ENCODE measurements at regions not wholly inside any gene's neighbourhood (a gene's known extent, or its start where the extent isn't known, plus 50 kb on each side); places are given as distances from the start of the nearest gene placed in this dataset.

DNA sequence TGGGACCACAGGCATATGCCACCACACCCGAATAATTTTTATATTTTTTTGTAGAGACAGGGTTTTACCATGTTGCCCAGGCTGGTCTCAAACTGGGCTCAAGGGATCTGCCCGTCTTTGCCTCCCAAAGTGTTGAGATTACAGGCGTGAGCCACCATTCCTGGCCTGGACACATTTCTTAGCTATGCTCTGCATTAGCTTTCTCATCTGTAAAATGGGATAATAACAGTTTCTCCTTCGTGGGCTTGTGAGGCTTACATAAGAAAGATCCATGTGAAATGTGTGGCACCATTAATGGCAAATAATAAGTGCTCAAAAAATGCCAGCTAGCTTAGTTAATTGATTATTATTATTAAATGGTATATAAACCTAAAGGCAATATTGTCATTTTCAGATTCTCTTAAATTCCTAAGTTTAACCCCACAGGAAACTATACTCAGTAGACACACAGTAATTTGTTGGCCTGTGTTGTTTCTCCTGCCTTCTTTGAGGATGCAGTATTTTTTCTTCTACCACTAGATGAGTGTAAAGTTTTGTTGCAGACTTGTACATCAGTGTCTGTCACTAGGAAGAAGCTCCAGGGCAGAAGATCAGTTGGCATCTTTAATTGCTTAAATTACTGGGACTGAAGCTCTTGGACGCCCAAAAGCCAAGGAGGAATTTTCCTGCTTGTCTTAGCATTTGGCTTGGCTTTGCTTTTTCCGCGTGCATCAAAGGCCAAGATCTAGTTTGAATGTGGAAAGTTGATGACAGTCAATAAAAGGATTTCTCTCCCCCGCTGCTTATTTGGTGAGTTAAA lies 162.3 kb upstream of the ZNF217 start:
- no peak overlapping the region for H3K27ac ChIP-seq
- POLR2A ChIA-PET (ENCODE audit: low non-redundant PET), result no interaction called here
- CTCF ChIA-PET, result interaction anchor here (1.7 kb wide), 1 partner anchor 14 kb away, joined by 3 read pairs; no protein-coding TSS in a partner anchor
- no peak for DNase-seq (ENCODE audit: low spot score)
- TF ChIP-seq, protein P1, sequence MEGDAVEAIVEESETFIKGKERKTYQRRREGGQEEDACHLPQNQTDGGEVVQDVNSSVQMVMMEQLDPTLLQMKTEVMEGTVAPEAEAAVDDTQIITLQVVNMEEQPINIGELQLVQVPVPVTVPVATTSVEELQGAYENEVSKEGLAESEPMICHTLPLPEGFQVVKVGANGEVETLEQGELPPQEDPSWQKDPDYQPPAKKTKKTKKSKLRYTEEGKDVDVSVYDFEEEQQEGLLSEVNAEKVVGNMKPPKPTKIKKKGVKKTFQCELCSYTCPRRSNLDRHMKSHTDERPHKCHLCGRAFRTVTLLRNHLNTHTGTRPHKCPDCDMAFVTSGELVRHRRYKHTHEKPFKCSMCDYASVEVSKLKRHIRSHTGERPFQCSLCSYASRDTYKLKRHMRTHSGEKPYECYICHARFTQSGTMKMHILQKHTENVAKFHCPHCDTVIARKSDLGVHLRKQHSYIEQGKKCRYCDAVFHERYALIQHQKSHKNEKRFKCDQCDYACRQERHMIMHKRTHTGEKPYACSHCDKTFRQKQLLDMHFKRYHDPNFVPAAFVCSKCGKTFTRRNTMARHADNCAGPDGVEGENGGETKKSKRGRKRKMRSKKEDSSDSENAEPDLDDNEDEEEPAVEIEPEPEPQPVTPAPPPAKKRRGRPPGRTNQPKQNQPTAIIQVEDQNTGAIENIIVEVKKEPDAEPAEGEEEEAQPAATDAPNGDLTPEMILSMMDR (conservative IDR thresholded peaks at IDR 0.05; ENCODE audit: low read depth), result no peak

DNA sequence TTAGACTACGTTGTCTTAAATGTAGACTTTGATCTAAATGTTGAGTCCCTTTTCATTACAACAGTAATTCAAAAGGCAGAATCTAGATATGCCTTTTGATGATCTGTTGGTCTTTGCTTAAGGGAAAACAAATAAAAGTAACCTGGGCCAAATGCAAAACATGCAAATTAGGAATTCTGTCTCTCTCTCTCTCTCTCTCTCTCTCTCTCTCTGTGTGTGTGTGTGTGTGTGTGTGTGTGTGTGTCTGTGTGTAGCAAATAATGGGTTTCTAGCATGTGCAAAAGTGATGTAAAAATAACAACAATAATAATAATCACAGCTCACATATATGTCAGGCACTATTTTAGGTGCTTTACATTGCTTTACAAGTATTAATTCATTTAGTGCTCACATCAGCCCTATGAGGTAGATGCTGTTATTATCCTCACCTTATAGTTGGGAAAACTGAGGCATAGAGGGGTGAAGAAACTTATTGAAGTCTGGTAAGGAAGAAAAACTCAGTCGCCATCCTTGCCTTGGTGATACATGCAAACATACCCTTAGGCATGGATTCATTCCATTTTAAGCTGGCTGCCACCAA lies 160.3 kb upstream of the ZNF217 start:
- ChIA-PET POLR2A (ENCODE audit: low non-redundant PET) (interaction anchor here (0.8 to 1.5 kb wide), 3 partner anchors 74 to 175 kb away, joined by 3 to 5 read pairs (median 3); no protein-coding TSS in a partner anchor), CTCF (interaction anchor here (0.5 to 1.6 kb wide), 8 partner anchors 27 to 1124 kb away, joined by 3 to 7 read pairs (median 4); no protein-coding TSS in a partner anchor)
- TF ChIP-seq, protein P1 (conservative IDR thresholded peaks at IDR 0.05; ENCODE audit: low read depth), result no peak
- H3K27ac ChIP-seq, result peak overlapping the region; percentile 16; the same call in 1 of the 2 replicates
- no peak for DNase-seq (ENCODE audit: low spot score)

DNA sequence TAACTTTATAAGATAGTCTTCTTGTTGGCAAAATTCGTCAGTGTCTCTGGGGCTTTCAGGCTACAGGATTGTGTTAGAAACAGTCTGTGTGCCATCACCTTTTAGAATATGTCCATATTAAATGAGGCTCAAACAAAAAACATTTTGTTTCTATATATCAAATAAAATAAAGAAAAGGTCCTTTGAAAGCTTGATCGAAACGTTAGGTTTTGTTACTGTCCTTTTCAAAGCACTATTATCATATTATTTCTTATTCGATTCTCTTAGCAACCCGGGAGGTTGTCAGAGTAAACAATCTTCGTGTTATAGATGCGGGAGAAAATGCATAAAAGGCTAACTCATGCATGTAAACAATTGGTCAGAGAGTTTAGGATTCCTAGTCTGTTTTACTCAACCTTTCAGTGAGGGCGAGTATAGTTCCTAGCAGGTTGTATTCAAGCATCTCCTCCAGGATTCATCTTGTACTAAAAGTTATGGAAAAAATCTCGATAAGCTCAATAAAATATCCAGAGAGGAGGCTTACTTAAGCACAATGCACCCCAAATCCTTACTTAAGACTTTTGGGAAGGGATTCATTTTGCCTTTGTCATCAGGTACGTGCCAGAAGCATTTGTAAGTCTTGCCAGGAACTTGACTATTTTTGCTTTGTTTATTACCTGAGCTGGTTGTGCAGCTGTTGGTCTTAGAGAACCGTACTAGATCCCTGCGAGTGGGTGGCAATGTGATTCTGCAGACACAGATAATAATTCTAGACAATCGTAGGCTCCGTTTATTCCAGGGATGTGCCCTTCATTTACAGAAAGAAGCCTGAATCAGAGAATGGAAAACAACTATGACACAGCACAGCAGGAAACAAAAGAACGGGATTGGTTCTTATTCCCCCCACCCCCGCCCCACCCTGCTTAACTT lies 159.6 kb upstream of the ZNF217 start:
- CTCF ChIA-PET, result interaction anchor here (0.5 to 1.1 kb wide), 8 partner anchors 11 to 186 kb away, joined by 3 to 7 read pairs (median 3); no protein-coding TSS in a partner anchor
- TF ChIP-seq, protein P1 (conservative IDR thresholded peaks at IDR 0.05; ENCODE audit: low read depth), result no peak
- peak; percentile 81 for DNase-seq (ENCODE audit: low spot score)
- POLR2A ChIA-PET (ENCODE audit: low non-redundant PET), result interaction anchor here (0.5 to 1.5 kb wide), 6 partner anchors 31 to 176 kb away, joined by 3 to 8 read pairs (median 3); partner anchors contain the start of gene ZNF217
- H3K27ac ChIP-seq, result no peak overlapping the region

DNA sequence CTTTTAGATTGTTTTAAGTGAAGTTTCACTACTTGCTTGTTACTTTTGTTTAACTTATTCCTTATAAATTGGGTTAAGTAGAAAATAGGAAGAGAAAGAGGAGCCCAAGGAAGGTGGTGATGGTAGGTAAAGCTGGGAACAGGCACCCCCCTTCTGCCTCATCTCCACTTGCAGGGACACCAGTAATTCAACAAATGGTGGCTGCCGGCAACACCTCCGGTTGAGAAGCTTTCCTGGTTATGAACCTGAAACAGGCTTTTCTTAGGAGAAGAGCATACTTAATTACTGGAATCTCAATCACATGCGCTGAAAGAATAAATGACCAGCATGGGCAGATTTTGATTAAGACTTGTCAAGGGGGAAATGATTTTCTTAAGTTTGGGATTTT lies 158.9 kb upstream of the ZNF217 start:
- POLR2A ChIA-PET (ENCODE audit: low non-redundant PET), result interaction anchor here (0.5 to 1.5 kb wide), 4 partner anchors 30 to 173 kb away, joined by 3 to 8 read pairs (median 4); partner anchors contain the start of gene ZNF217
- TF ChIP-seq, protein P1 (conservative IDR thresholded peaks at IDR 0.05; ENCODE audit: low read depth), result no peak
- DNase-seq (ENCODE audit: low spot score), result no peak
- H3K27ac ChIP-seq, result no peak overlapping the region
- CTCF ChIA-PET, result interaction anchor here (0.9 to 1.1 kb wide), 3 partner anchors 12 to 187 kb away, joined by 3 to 7 read pairs (median 3); no protein-coding TSS in a partner anchor

DNA sequence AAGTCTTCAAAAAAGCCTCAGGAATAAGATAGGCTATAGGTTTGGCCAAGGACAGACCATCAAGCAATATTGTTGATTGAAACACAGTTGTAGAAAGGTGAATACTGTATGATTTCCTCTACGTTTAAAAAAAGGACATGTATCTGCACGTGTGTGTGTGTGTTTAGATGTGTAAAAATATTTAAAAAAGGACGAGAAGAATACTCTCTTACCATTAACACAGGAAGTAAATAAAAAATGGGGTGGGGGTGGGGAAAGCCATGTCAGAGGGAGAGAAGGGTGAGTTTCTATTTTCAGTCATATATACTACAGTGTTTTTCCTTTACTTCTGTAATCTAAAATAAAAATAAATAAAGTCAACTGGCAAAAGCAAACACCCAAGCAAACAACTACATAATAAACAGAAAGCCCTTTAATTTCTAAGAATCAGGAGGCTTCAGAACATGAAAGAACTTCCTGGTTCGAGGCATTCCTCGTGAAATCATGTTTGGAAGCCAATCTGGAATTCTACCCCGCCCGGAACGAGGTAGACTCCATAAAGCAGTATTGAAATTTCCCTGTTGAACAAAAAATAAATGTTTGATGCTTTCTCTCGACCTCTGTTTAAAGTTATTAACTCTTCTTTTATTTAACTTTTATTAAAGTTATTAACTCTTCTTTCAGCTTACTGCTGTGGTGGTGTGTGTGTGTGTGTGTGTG lies 158.1 kb upstream of the ZNF217 start:
- DNase-seq (ENCODE audit: low spot score), result no peak
- no peak overlapping the region for H3K27ac ChIP-seq
- TF ChIP-seq, protein P1 (conservative IDR thresholded peaks at IDR 0.05; ENCODE audit: low read depth), result no peak
- ChIA-PET CTCF (interaction anchor here (1.0 kb wide), 1 partner anchor 188 kb away, joined by 6 read pairs; no protein-coding TSS in a partner anchor), POLR2A (ENCODE audit: low non-redundant PET) (no interaction called here)

All from RWPE1 (cell line).